Activated CD8-positive, alpha-beta memory T cell treated with anti-CD3 and anti-CD28 coated beads, Interleukin-2, amount 50 U/mL, for 24 hours (primary cell): ENCODE measurements at regions not wholly inside any gene's neighbourhood (a gene's known extent, or its start where the extent isn't known, plus 50 kb on each side); places are given as distances from the start of the nearest gene placed in this dataset.
"Not testable (repeated sequence)": the region's sequence is repeated elsewhere in the genome, so short reads cannot be mapped to it uniquely, and the experiment has no call there.

Experiments used
- DNase-seq: peaks from one replicate; pipeline ENCODE4 v3.0.0-alpha.2; 2020; ENCODE audit errors: extremely low read depth

GRCh38 chr18:1043039-1043438 is 138.4 kb downstream of the ADCYAP1 start:
- not testable (repeated sequence) for DNase-seq

- DNase-seq: no peak
Measured at GRCh38 chr18:1045658-1046057, 141.0 kb downstream of the ADCYAP1 start.

- DNase-seq: no peak
Measured at GRCh38 chr18:1047406-1047805, 142.7 kb downstream of the ADCYAP1 start.

- no peak for DNase-seq
Measured at GRCh38 chr18:1048032-1048431, 143.4 kb downstream of the ADCYAP1 start.

GRCh38 chr18:1049173-1049572 is 144.5 kb downstream of the ADCYAP1 start:
- DNase-seq: no peak

- DNase-seq: no peak
Measured at GRCh38 chr18:1050012-1050657, 145.5 kb downstream of the ADCYAP1 start.

- DNase-seq: no peak
Measured at GRCh38 chr18:1052301-1052700, 147.6 kb downstream of the ADCYAP1 start.

GRCh38 chr18:1053331-1054315 is 149.0 kb downstream of the ADCYAP1 start:
- DNase-seq: no peak

GRCh38 chr18:1056404-1056803 is 151.7 kb downstream of the ADCYAP1 start:
- no peak for DNase-seq

GRCh38 chr18:1057367-1057766 is 152.7 kb downstream of the ADCYAP1 start:
- no peak for DNase-seq

- no peak for DNase-seq
Measured at GRCh38 chr18:1062588-1062987, 157.9 kb downstream of the ADCYAP1 start.

- DNase-seq: no peak
Measured at GRCh38 chr18:1075322-1075721, 170.7 kb downstream of the ADCYAP1 start.

- no peak for DNase-seq
Measured at GRCh38 chr18:1075876-1076275, 171.2 kb downstream of the ADCYAP1 start.

- no peak for DNase-seq
Measured at GRCh38 chr18:1078301-1078700, 173.6 kb downstream of the ADCYAP1 start.

- DNase-seq: not testable (repeated sequence)
Measured at GRCh38 chr18:1083675-1084074, 179.0 kb downstream of the ADCYAP1 start.

- no peak for DNase-seq
Measured at GRCh38 chr18:1090758-1091157, 186.1 kb downstream of the ADCYAP1 start.

GRCh38 chr18:1092228-1092627 is 187.6 kb downstream of the ADCYAP1 start:
- no peak for DNase-seq

- DNase-seq: no peak
Measured at GRCh38 chr18:1094409-1094808, 189.7 kb downstream of the ADCYAP1 start.

- DNase-seq: not testable (repeated sequence)
Measured at GRCh38 chr18:1097991-1098735, 193.5 kb downstream of the ADCYAP1 start.

GRCh38 chr18:1102848-1103247 is 198.2 kb downstream of the ADCYAP1 start:
- DNase-seq: no peak

- no peak for DNase-seq
Measured at GRCh38 chr18:1103537-1103936, 198.9 kb downstream of the ADCYAP1 start.

GRCh38 chr18:1104181-1104881 is 199.7 kb downstream of the ADCYAP1 start:
- no peak for DNase-seq
